T-helper 2 cell treated with Interferon-gamma antibody and Interleukin-4, amounts not matched to agents 100 ng/mL and 5 ng/mL, for 36 hours (primary cell): ENCODE measurements at regions not wholly inside any gene's neighbourhood (a gene's known extent, or its start where the extent isn't known, plus 50 kb on each side); places are given as distances from the start of the nearest gene placed in this dataset.

Experiments
- intact Hi-C: fragments of 100-400 bp; cut with micrococcal nuclease; formaldehyde crosslinking; loops from one replicate; pipeline ENCODE4 v1.15.1; 2023

GRCh38 chr11:45554230-45554967 lies 111.0 kb downstream of the CHST1 start:
- intact Hi-C loops: no loop called here

- intact Hi-C loops: no loop called here
Measured at GRCh38 chr11:45553383-45553936, 112.0 kb downstream of the CHST1 start.

GRCh38 chr11:45551191-45551713 lies 114.2 kb downstream of the CHST1 start:
- intact Hi-C loops: no loop called here

- intact Hi-C loops: no loop called here
Measured at GRCh38 chr11:45549257-45549656, 116.2 kb downstream of the CHST1 start.

- intact Hi-C loops: no loop called here
Measured at GRCh38 chr11:45546366-45546765, 119.1 kb downstream of the CHST1 start.

GRCh38 chr11:45544826-45545225 lies 120.6 kb downstream of the CHST1 start:
- intact Hi-C loops: no loop called here

- intact Hi-C loops: no loop called here
Measured at GRCh38 chr11:45543808-45544422, 121.5 kb downstream of the CHST1 start.

- intact Hi-C loops: no loop called here
Measured at GRCh38 chr11:45543081-45543480, 122.3 kb downstream of the CHST1 start.

GRCh38 chr11:45541693-45542434 lies 123.6 kb downstream of the CHST1 start:
- intact Hi-C loops: no loop called here

GRCh38 chr11:45538939-45539338 lies 126.5 kb downstream of the CHST1 start:
- intact Hi-C loops: no loop called here

GRCh38 chr11:45538363-45538762 lies 127.1 kb downstream of the CHST1 start:
- intact Hi-C loops: no loop called here

GRCh38 chr11:45537614-45538013 lies 127.8 kb downstream of the CHST1 start:
- intact Hi-C loops: no loop called here

- intact Hi-C loops: no loop called here
Measured at GRCh38 chr11:45535033-45535432, 130.4 kb downstream of the CHST1 start.

GRCh38 chr11:45534132-45534531 lies 131.3 kb downstream of the CHST1 start:
- intact Hi-C loops: no loop called here

- intact Hi-C loops: no loop called here
Measured at GRCh38 chr11:45532546-45532945, 132.9 kb downstream of the CHST1 start.

GRCh38 chr11:45530776-45531175 lies 134.6 kb downstream of the CHST1 start:
- intact Hi-C loops: no loop called here

- intact Hi-C loops: no loop called here
Measured at GRCh38 chr11:45530111-45530510, 135.3 kb downstream of the CHST1 start.

GRCh38 chr11:45528435-45528834 lies 137.0 kb downstream of the CHST1 start:
- intact Hi-C loops: no loop called here

- intact Hi-C loops: no loop called here
Measured at GRCh38 chr11:45527898-45528297, 137.5 kb downstream of the CHST1 start.

- intact Hi-C loops: no loop called here
Measured at GRCh38 chr11:45525393-45525792, 140.0 kb downstream of the CHST1 start.

- intact Hi-C loops: no loop called here
Measured at GRCh38 chr11:45523760-45524159, 141.7 kb downstream of the CHST1 start.
